Loucy (cell line): ENCODE measurements at regions not wholly inside any gene's neighbourhood (a gene's known extent, or its start where the extent isn't known, plus 50 kb on each side); places are given as distances from the start of the nearest gene placed in this dataset.
"Not testable (repeated sequence)": the region's sequence is repeated elsewhere in the genome, so short reads cannot be mapped to it uniquely, and the experiment has no call there.

ENCODE experiments used
- CTCF ChIP-seq: fragments of 200-600 bp; sonication (generic); conservative IDR thresholded peaks from 2 replicates; pipeline ENCODE4 v1.5.1; 2014; ENCODE audit warnings: mild to moderate bottlenecking, antibody characterized with exemption, low read length
- EZH2phosphoT487 ChIP-seq: fragments of 200-600 bp; IDR thresholded peaks from 2 replicates; pipeline ENCODE4 v1.6.1; 2018; ENCODE audit warnings: antibody characterized with exemption, mild to moderate bottlenecking, moderate library complexity, borderline replicate concordance

DNA sequence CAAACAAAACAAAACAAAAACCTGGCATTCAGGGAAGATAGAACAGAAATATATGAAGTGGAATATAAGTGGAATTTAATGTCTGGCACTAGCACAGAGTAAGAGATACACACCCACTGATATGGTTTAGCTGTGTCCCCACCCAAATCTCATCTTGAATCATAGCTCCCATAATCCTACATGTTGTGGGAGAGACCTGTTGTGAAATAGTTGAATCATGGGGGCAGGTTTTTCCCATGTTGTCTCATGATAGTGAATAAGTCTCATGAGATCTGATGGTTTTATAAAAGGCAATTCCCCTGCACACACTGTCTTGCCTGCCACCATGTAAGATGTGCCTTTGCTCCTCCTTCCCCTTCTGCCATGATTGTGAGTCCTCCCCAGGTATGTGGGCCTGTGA is 200.1 kb upstream of the RGS17 start:
- not testable (repeated sequence) for TF ChIP-seq CTCF, EZH2phosphoT487
